Lower leg skin (tissue), 3 donors: ENCODE measurements at regions not wholly inside any gene's neighbourhood (a gene's known extent, or its start where the extent isn't known, plus 50 kb on each side); places are given as distances from the start of the nearest gene placed in this dataset.

Source experiments
- CTCF ChIP-seq, 3 donors: fragments of 450-650 bp; IDR thresholded peaks; one replicate each; pipeline ENCODE4 v1.5.1; 2016; ENCODE audit warnings: antibody characterized with exemption in 3 of 3, mild to moderate bottlenecking in 3 of 3, moderate library complexity in 2 of 3
- POLR2A ChIP-seq, 2 donors: fragments of 450-650 bp; IDR thresholded peaks; one replicate each; pipeline ENCODE4 v1.6.1; 2016 to 2017; ENCODE audit warnings: antibody characterized with exemption in 2 of 2, mild to moderate bottlenecking in 1 of 2, moderate library complexity in 1 of 2

- TF ChIP-seq CTCF (IDR thresholded peaks at IDR 0.05) (no peak), POLR2A (IDR thresholded peaks at IDR 0.05) (no peak)
Measured at GRCh38 chr1:25017436-25018109, 87.5 kb upstream of the RUNX3 start.
